Endothelial cell of umbilical vein (primary cell): ENCODE measurements at regions not wholly inside any gene's neighbourhood (a gene's known extent, or its start where the extent isn't known, plus 50 kb on each side); places are given as distances from the start of the nearest gene placed in this dataset.

ENCODE experiments used
- BruUV-seq: library from RNA; stranded (reverse); fragments of 400-500 nt; replicated peaks from 2 replicates; lab custom pipeline; 2021; lab: Mats Ljungman, UMichigan
- CTCF ChIA-PET: fragments of 300-600, 350-600 bp; sonication (Branson Sonifier 250); formaldehyde crosslinking; loops from one replicate; lab custom pipeline; 2021; ENCODE audit warnings: antibody characterized with exemption, inconsistent platforms; lab: Charles Lee
- POLR2A ChIA-PET: fragments of 300-600, 350-600 bp; sonication (Branson Sonifier 250); formaldehyde crosslinking; loops from one replicate; lab custom pipeline; 2021; ENCODE audit warnings: antibody characterized with exemption, inconsistent platforms; lab: Charles Lee
- DNase-seq: peaks from one replicate; pipeline ENCODE4 v3.0.0-alpha.2; 2011; ENCODE audit warnings: low read depth, low spot score
- FAIRE-seq: peaks from 2 replicates; lab custom pipeline; 2011; peaks lifted over from hg19 to GRCh38; lab: Jason Lieb, UNC
- H2AFZ ChIP-seq: 2 replicates; pipeline ENCODE4 v1.6.0; 2012; ENCODE audit warnings: low read depth, low read length, control low read depth, inconsistent platforms
- H3K27ac ChIP-seq: 2 replicates; pipeline ENCODE4 v1.5.1; 2011; ENCODE audit warnings: low read depth, mild to moderate bottlenecking, control low read depth, low read length, moderate library complexity; ENCODE audit not compliant: insufficient read depth
- H3K27me3 ChIP-seq, 2 experiments: 2 replicates each; pipeline versions ENCODE4 v1.6.0 to v1.6.1; 2011; ENCODE audit warnings: low read length in 2 of 2, mixed read lengths in 1 of 2; ENCODE audit not compliant: control insufficient read depth in 2 of 2, insufficient read depth in 2 of 2
- H3K36me3 ChIP-seq, 2 experiments: 2 replicates in 1 of 2; 3 replicates in 1 of 2; pipeline ENCODE4 v1.5.1; 2011; ENCODE audit warnings: low read length in 2 of 2, mild to moderate bottlenecking in 1 of 2, moderate library complexity in 1 of 2; ENCODE audit not compliant: control insufficient read depth in 2 of 2, insufficient read depth in 2 of 2; ENCODE audit errors: extremely low read depth in 1 of 2
- H3K4me1 ChIP-seq: 3 replicates; pipeline ENCODE4 v1.5.1; 2011; ENCODE audit warnings: mild to moderate bottlenecking, low read length; ENCODE audit not compliant: control insufficient read depth, insufficient read depth; ENCODE audit errors: extremely low read depth
- H3K4me2 ChIP-seq: 2 replicates; pipeline ENCODE4 v1.6.1; 2011; ENCODE audit warnings: low read length, control low read depth, mixed read lengths; ENCODE audit not compliant: insufficient read depth
- H3K4me3 ChIP-seq, 3 experiments: fragments of 200-600 bp in 1 of 3; sonication (generic), shearing (Covaris generic) in 1 of 3; replicated peaks in 1 of 3; 2 replicates each; pipeline ENCODE4 v1.5.1; 2011 to 2016; ENCODE audit warnings: control low read depth in 3 of 3, low read length in 3 of 3, mild to moderate bottlenecking in 2 of 3, inconsistent platforms in 1 of 3, low read depth in 1 of 3, moderate library complexity in 1 of 3; ENCODE audit not compliant: insufficient read depth in 1 of 3
- H3K79me2 ChIP-seq: 2 replicates; pipeline ENCODE4 v1.6.0; 2012; ENCODE audit warnings: low read length, inconsistent platforms; ENCODE audit not compliant: control insufficient read depth, insufficient read depth
- H3K9ac ChIP-seq: replicated peaks from 2 replicates; pipeline ENCODE3; 2011; ENCODE audit warnings: low read length, control low read depth; ENCODE audit not compliant: insufficient read depth; ENCODE audit errors: extremely low read depth
- H3K9me1 ChIP-seq: replicated peaks from 3 replicates; pipeline ENCODE4 v1.6.0; 2011; ENCODE audit warnings: mild to moderate bottlenecking, low read length; ENCODE audit not compliant: control insufficient read depth, insufficient read depth; ENCODE audit errors: extremely low read depth
- H3K9me3 ChIP-seq: replicated peaks from 2 replicates; pipeline ENCODE4 v1.5.1; 2012; ENCODE audit warnings: low read length, inconsistent platforms; ENCODE audit not compliant: control insufficient read depth, insufficient read depth
- H4K20me1 ChIP-seq: replicated peaks from 2 replicates; pipeline ENCODE3; 2011; ENCODE audit warnings: mild to moderate bottlenecking, low read length; ENCODE audit not compliant: control insufficient read depth, insufficient read depth; ENCODE audit errors: extremely low read depth
- CTCF ChIP-seq, 2 donors: IDR thresholded peaks; 1 replicate in 1 of 2; 2 replicates in 1 of 2; pipeline ENCODE4 v1.5.1; 2011; ENCODE audit warnings: low read length in 2 of 2, mild to moderate bottlenecking in 2 of 2, moderate library complexity in 2 of 2, control low read depth in 1 of 2, inconsistent platforms in 1 of 2, low read depth in 1 of 2; ENCODE audit not compliant: insufficient read depth in 1 of 2; ENCODE audit errors: extremely low read depth in 1 of 2
- EZH2 ChIP-seq: IDR thresholded peaks from 2 replicates; pipeline ENCODE4 v1.6.1; 2012; ENCODE audit warnings: borderline replicate concordance, low read depth, mild to moderate bottlenecking, moderate library complexity, low read length, inconsistent platforms; ENCODE audit not compliant: severe bottlenecking
- FOS ChIP-seq: IDR thresholded peaks from 2 replicates; pipeline ENCODE4 v1.6.1; 2011; ENCODE audit warnings: mild to moderate bottlenecking, low read length, moderate library complexity, borderline replicate concordance; ENCODE audit not compliant: insufficient read depth
- GATA2 ChIP-seq: IDR thresholded peaks from 2 replicates; pipeline ENCODE4 v1.7.0; 2011; ENCODE audit warnings: low read depth, mild to moderate bottlenecking, moderate library complexity, mixed read lengths, low read length; ENCODE audit not compliant: insufficient read length, insufficient read depth
- JUN ChIP-seq: IDR thresholded peaks from 2 replicates; pipeline ENCODE4 v1.6.1; 2011; ENCODE audit warnings: borderline replicate concordance, low read depth; ENCODE audit not compliant: insufficient read length, insufficient read depth
- MAX ChIP-seq: IDR thresholded peaks from 2 replicates; pipeline ENCODE4 v1.6.1; 2011; ENCODE audit not compliant: insufficient read depth, insufficient read length
- MYC ChIP-seq: IDR thresholded peaks from one replicate; pipeline ENCODE4 v1.6.1; 2011; ENCODE audit warnings: mild to moderate bottlenecking, low read depth, low read length
- POLR2A ChIP-seq: IDR thresholded peaks from 2 replicates; pipeline ENCODE4 v1.6.1; 2012; ENCODE audit warnings: low read depth, mild to moderate bottlenecking, control low read depth, low read length
- POLR2AphosphoS5 ChIP-seq: IDR thresholded peaks from 2 replicates; pipeline ENCODE4 v1.6.1; 2012; ENCODE audit warnings: low read depth, mild to moderate bottlenecking, control low read depth, low read length, moderate library complexity; ENCODE audit not compliant: insufficient read depth
- dilution Hi-C: fragments of 300-500 bp; cut with MboI; formaldehyde crosslinking; loops from one replicate; pipeline ENCODE4 v1.15.0; 2019; ENCODE audit warnings: low sequenced_read_pairs; ENCODE audit not compliant: extremely low pct_ligation_motif_present
- intact Hi-C: fragments of 100-400 bp; cut with micrococcal nuclease; formaldehyde crosslinking; loops from one replicate; pipeline ENCODE4 v1.10.0; 2022

DNA sequence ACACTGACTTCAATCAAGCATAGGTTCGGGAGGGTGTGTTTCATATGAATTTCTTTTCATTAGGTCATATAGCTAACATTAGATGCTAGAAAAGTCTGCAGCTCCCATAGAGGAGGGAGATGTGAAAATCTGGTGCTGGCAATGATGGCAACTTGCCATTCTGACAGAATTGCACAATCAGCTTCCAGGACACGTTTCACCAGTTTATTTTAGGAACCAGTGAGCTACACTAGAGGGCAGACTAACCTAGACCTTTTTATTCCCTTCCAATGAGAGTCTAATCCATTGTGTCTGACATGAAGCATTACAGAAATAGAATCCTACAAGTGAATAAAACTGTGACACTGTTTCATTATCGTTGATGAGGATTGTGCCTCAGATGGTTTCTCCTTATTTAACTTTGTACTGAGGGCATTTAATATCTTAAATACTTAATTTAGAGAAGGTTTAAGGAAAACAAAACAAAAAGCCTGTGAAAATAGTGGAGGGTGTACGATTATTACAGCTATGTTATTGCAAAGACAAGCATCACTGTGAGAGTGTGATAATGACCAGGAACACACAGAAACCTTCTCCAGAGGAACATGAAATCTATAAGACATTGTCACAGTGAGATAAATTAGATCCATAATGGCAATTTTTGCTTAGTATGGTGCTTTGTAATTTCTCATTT is 363.3 kb upstream of the RPS23 start:
- FAIRE-seq (peak; percentile 84), DNase-seq (peak; percentile 81)
- Histone ChIP-seq H2AFZ (no peak overlapping the region), H3K9me1 (no peaks in the 10 kb centered on the region), H4K20me1 (no peaks in the 10 kb centered on the region), H3K27me3 (peaks cover 2% of the 10 kb centered on the region in 2 experiments), H3K9me3 (no peaks in the 10 kb centered on the region), H3K4me1 (no peaks in the 10 kb centered on the region), H3K4me2 (no peak overlapping the region), H3K9ac (no peak overlapping the region), H3K27ac (no peak overlapping the region), H3K36me3 (no peaks in the 10 kb centered on the region), H3K4me3 (no peak overlapping the region), H3K79me2 (no peaks in the 10 kb centered on the region)
- dilution Hi-C loops (no loop called here), intact Hi-C loops (loop anchor here (1.0 to 10.0 kb wide), 6 partner anchors 152 to 923 kb away; partner anchors contain the start of genes TMEM167A and XRCC4)
- BruUV-seq, result no TSS peak
- no peak for TF ChIP-seq JUN
- TF ChIP-seq MYC, result no peak
- TF ChIP-seq POLR2A, result no peak
- peak; percentile 39 to 56 for TF ChIP-seq CTCF (IDR thresholded peaks at IDR 0.05; ENCODE audit: extremely low read depth in 1 of 2, insufficient read depth in 1 of 2, low read depth in 1 of 2, low read length in 2 of 2)
- no peak for TF ChIP-seq FOS
- POLR2A ChIA-PET, result no interaction called here
- CTCF ChIA-PET, result interaction anchor here (0.5 to 2.7 kb wide), 23 partner anchors 9 to 921 kb away, joined by 3 to 33 read pairs (median 4); partner anchors contain the start of gene VCAN

- H3K27ac ChIP-seq, result no peak overlapping the region
- no peaks in the 10 kb centered on the region for H4K20me1 ChIP-seq
- H3K79me2 ChIP-seq, result no peaks in the 10 kb centered on the region
- no peak overlapping the region for H2AFZ ChIP-seq
- no peaks in the 10 kb centered on the region for H3K9me3 ChIP-seq
- no peaks in the 10 kb centered on the region for H3K4me1 ChIP-seq
- dilution Hi-C loops (no loop called here), intact Hi-C loops (loop anchor here (1.0 to 10.0 kb wide), 6 partner anchors 152 to 923 kb away; partner anchors contain the start of genes TMEM167A and XRCC4)
- BruUV-seq, result no TSS peak
- TF ChIP-seq EZH2 (no peak), JUN (no peak), POLR2A (no peak), MYC (no peak), MAX (no peak), CTCF (IDR thresholded peaks at IDR 0.05; ENCODE audit: extremely low read depth in 1 of 2, insufficient read depth in 1 of 2, low read depth in 1 of 2, low read length in 2 of 2) (no peak), FOS (no peak), POLR2AphosphoS5 (no peak), GATA2 (no peak)
- FAIRE-seq (no peak), DNase-seq (no peak)
- ChIA-PET CTCF (interaction anchor here (0.5 to 2.7 kb wide), 22 partner anchors 10 to 922 kb away, joined by 3 to 33 read pairs (median 4); partner anchors contain the start of gene VCAN), POLR2A (no interaction called here)
- H3K9me1 ChIP-seq, result no peaks in the 10 kb centered on the region
- no peak overlapping the region for H3K9ac ChIP-seq
- H3K4me3 ChIP-seq, result no peak overlapping the region
- H3K27me3 ChIP-seq, result peaks cover 1 to 2% of the 10 kb centered on the region in 2 experiments
- no peak overlapping the region for H3K4me2 ChIP-seq
- H3K36me3 ChIP-seq, result no peaks in the 10 kb centered on the region
Measured at GRCh38 chr5:82640916-82641315, 362.8 kb upstream of the RPS23 start.
